ENCODE measurements at regions not wholly inside any gene's neighbourhood (a gene's known extent, or its start where the extent isn't known, plus 50 kb on each side); places are given as distances from the start of the nearest gene placed in this dataset.
A peak's percentile ranks its signal among the peaks of the same experiment; 100 is the strongest.
"Not testable (repeated sequence)": the region's sequence is repeated elsewhere in the genome, so short reads cannot be mapped to it uniquely, and the experiment has no call there.

- no peak overlapping the region for H3K18ac ChIP-seq (ENCODE audit: low read length)
- H3K27ac ChIP-seq (ENCODE audit: low read depth, low read length): no peak overlapping the region
- no peaks in the 10 kb centered on the region for H3K36me3 ChIP-seq (ENCODE audit: control insufficient read depth, insufficient read depth, low read length)
- H3K9ac ChIP-seq (ENCODE audit: low read length): no peak overlapping the region
- no peaks in the 10 kb centered on the region for H3K79me2 ChIP-seq (ENCODE audit: control insufficient read depth, insufficient read depth, low read length)
- no peak overlapping the region for H3K4me2 ChIP-seq (ENCODE audit: low read length)
- H3K4me3 ChIP-seq (ENCODE audit: low read length): no peak overlapping the region
- no peaks in the 10 kb centered on the region for H3K27me3 ChIP-seq (ENCODE audit: insufficient read depth, low read length, poor library complexity)
- no peaks in the 10 kb centered on the region for H3K4me1 ChIP-seq (ENCODE audit: control insufficient read depth, low read depth, low read length)
- no CpG with 5 or more reads among the region's 5 CpGs for WGBS (ENCODE audit: extremely low coverage, insufficient coverage, low lambda C conversion rate)
- no peak overlapping the region for H3K4ac ChIP-seq (ENCODE audit: low read depth, low read length)
- no peak overlapping the region for H2BK120ac ChIP-seq (ENCODE audit: low read depth, low read length)
- peak; percentile 1 for DNase-seq
- no peak overlapping the region for H3K23ac ChIP-seq (ENCODE audit: low read length)
- H2BK5ac ChIP-seq (ENCODE audit: low read length): no peak overlapping the region
- H4K5ac ChIP-seq (ENCODE audit: low read length): no peak overlapping the region
- no peak overlapping the region for H2AK5ac ChIP-seq (ENCODE audit: low read length)
- no peak overlapping the region for H3K56ac ChIP-seq (ENCODE audit: low read length)
- no peak overlapping the region for H4K8ac ChIP-seq (ENCODE audit: low read depth, low read length)
- no peaks in the 10 kb centered on the region for H3K79me1 ChIP-seq (ENCODE audit: low read length)
- no peak overlapping the region for H2BK15ac ChIP-seq (replicated peaks; ENCODE audit: low read depth)
Observed at GRCh38 chr5:101306391-101307137, 403.5 kb upstream of the ST8SIA4 start.

- no peak overlapping the region for H2BK120ac ChIP-seq (ENCODE audit: low read depth, low read length)
- H3K27me3 ChIP-seq (ENCODE audit: insufficient read depth, low read length, poor library complexity): no peaks in the 10 kb centered on the region
- H3K23ac ChIP-seq (ENCODE audit: low read length): no peak overlapping the region
- H3K4me2 ChIP-seq (ENCODE audit: low read length): no peak overlapping the region
- no peak overlapping the region for H2AK5ac ChIP-seq (ENCODE audit: low read length)
- no peak overlapping the region for H4K8ac ChIP-seq (ENCODE audit: low read depth, low read length)
- H4K5ac ChIP-seq (ENCODE audit: low read length): no peak overlapping the region
- no peak for DNase-seq
- no peak overlapping the region for H3K9ac ChIP-seq (ENCODE audit: low read length)
- H3K4me3 ChIP-seq (ENCODE audit: low read length): no peak overlapping the region
- H3K4ac ChIP-seq (ENCODE audit: low read depth, low read length): no peak overlapping the region
- no peak overlapping the region for H2BK15ac ChIP-seq (replicated peaks; ENCODE audit: low read depth)
- H3K36me3 ChIP-seq (ENCODE audit: control insufficient read depth, insufficient read depth, low read length): no peaks in the 10 kb centered on the region
- H3K18ac ChIP-seq (ENCODE audit: low read length): no peak overlapping the region
- no peak overlapping the region for H3K56ac ChIP-seq (ENCODE audit: low read length)
- H3K27ac ChIP-seq (ENCODE audit: low read depth, low read length): no peak overlapping the region
- H3K4me1 ChIP-seq (ENCODE audit: control insufficient read depth, low read depth, low read length): no peaks in the 10 kb centered on the region
- no peak overlapping the region for H2BK5ac ChIP-seq (ENCODE audit: low read length)
- no peaks in the 10 kb centered on the region for H3K79me2 ChIP-seq (ENCODE audit: control insufficient read depth, insufficient read depth, low read length)
- H3K79me1 ChIP-seq (ENCODE audit: low read length): no peaks in the 10 kb centered on the region
Observed at GRCh38 chr5:101296477-101296876, 393.4 kb upstream of the ST8SIA4 start.

GRCh38 chr5:101292199-101292598 is 389.1 kb upstream of the ST8SIA4 start:
- Histone ChIP-seq H2BK120ac (ENCODE audit: low read depth, low read length) (no peak overlapping the region), H3K4me2 (ENCODE audit: low read length) (no peak overlapping the region), H3K4ac (ENCODE audit: low read depth, low read length) (no peak overlapping the region), H3K56ac (ENCODE audit: low read length) (no peak overlapping the region), H3K79me1 (ENCODE audit: low read length) (no peaks in the 10 kb centered on the region), H3K36me3 (ENCODE audit: control insufficient read depth, insufficient read depth, low read length) (no peaks in the 10 kb centered on the region), H3K4me1 (ENCODE audit: control insufficient read depth, low read depth, low read length) (no peaks in the 10 kb centered on the region), H3K27me3 (ENCODE audit: insufficient read depth, low read length, poor library complexity) (no peaks in the 10 kb centered on the region), H4K8ac (ENCODE audit: low read depth, low read length) (no peak overlapping the region), H2BK5ac (ENCODE audit: low read length) (no peak overlapping the region), H3K23ac (ENCODE audit: low read length) (no peak overlapping the region), H2AK5ac (ENCODE audit: low read length) (no peak overlapping the region), H3K27ac (ENCODE audit: low read depth, low read length) (no peak overlapping the region), H2BK15ac (replicated peaks; ENCODE audit: low read depth) (no peak overlapping the region), H3K9ac (ENCODE audit: low read length) (no peak overlapping the region), H3K79me2 (ENCODE audit: control insufficient read depth, insufficient read depth, low read length) (no peaks in the 10 kb centered on the region), H3K18ac (ENCODE audit: low read length) (no peak overlapping the region), H3K4me3 (ENCODE audit: low read length) (no peak overlapping the region), H4K5ac (ENCODE audit: low read length) (no peak overlapping the region)
- DNase-seq: no peak
- no CpG with 5 or more reads among the region's 2 CpGs for WGBS (ENCODE audit: extremely low coverage, insufficient coverage, low lambda C conversion rate)

GRCh38 chr5:101290761-101291160 is 387.7 kb upstream of the ST8SIA4 start:
- not testable (repeated sequence) for H3K18ac ChIP-seq (ENCODE audit: low read length); H3K4ac ChIP-seq (ENCODE audit: low read depth, low read length); H2BK15ac ChIP-seq (replicated peaks; ENCODE audit: low read depth); H3K4me2 ChIP-seq (ENCODE audit: low read length); H3K23ac ChIP-seq (ENCODE audit: low read length); H3K4me3 ChIP-seq (ENCODE audit: low read length); H4K5ac ChIP-seq (ENCODE audit: low read length); H3K36me3 ChIP-seq (ENCODE audit: control insufficient read depth, insufficient read depth, low read length); H2BK120ac ChIP-seq (ENCODE audit: low read depth, low read length); H3K79me2 ChIP-seq (ENCODE audit: control insufficient read depth, insufficient read depth, low read length); H2AK5ac ChIP-seq (ENCODE audit: low read length); H3K27ac ChIP-seq (ENCODE audit: low read depth, low read length); H2BK5ac ChIP-seq (ENCODE audit: low read length); H3K4me1 ChIP-seq (ENCODE audit: control insufficient read depth, low read depth, low read length); DNase-seq; H3K9ac ChIP-seq (ENCODE audit: low read length); H3K79me1 ChIP-seq (ENCODE audit: low read length); H3K27me3 ChIP-seq (ENCODE audit: insufficient read depth, low read length, poor library complexity); H3K56ac ChIP-seq (ENCODE audit: low read length); H4K8ac ChIP-seq (ENCODE audit: low read depth, low read length)
- no CpG with 5 or more reads among the region's 1 CpG for WGBS (ENCODE audit: extremely low coverage, insufficient coverage, low lambda C conversion rate)

GRCh38 chr5:101288633-101289032 is 385.6 kb upstream of the ST8SIA4 start:
- no CpG with 5 or more reads among the region's 7 CpGs for WGBS (ENCODE audit: extremely low coverage, insufficient coverage, low lambda C conversion rate)
- no peak overlapping the region for H3K4me3 ChIP-seq (ENCODE audit: low read length)
- no peak overlapping the region for H2BK15ac ChIP-seq (replicated peaks; ENCODE audit: low read depth)
- no peaks in the 10 kb centered on the region for H3K79me2 ChIP-seq (ENCODE audit: control insufficient read depth, insufficient read depth, low read length)
- no peak overlapping the region for H3K56ac ChIP-seq (ENCODE audit: low read length)
- no peak overlapping the region for H3K4ac ChIP-seq (ENCODE audit: low read depth, low read length)
- no peaks in the 10 kb centered on the region for H3K27me3 ChIP-seq (ENCODE audit: insufficient read depth, low read length, poor library complexity)
- no peak overlapping the region for H3K4me2 ChIP-seq (ENCODE audit: low read length)
- H4K8ac ChIP-seq (ENCODE audit: low read depth, low read length): no peak overlapping the region
- H2BK120ac ChIP-seq (ENCODE audit: low read depth, low read length): no peak overlapping the region
- H3K4me1 ChIP-seq (ENCODE audit: control insufficient read depth, low read depth, low read length): no peaks in the 10 kb centered on the region
- no peaks in the 10 kb centered on the region for H3K36me3 ChIP-seq (ENCODE audit: control insufficient read depth, insufficient read depth, low read length)
- H2AK5ac ChIP-seq (ENCODE audit: low read length): no peak overlapping the region
- H2BK5ac ChIP-seq (ENCODE audit: low read length): no peak overlapping the region
- no peak for DNase-seq
- H3K27ac ChIP-seq (ENCODE audit: low read depth, low read length): no peak overlapping the region
- no peaks in the 10 kb centered on the region for H3K79me1 ChIP-seq (ENCODE audit: low read length)
- H4K5ac ChIP-seq (ENCODE audit: low read length): no peak overlapping the region
- H3K18ac ChIP-seq (ENCODE audit: low read length): no peak overlapping the region
- H3K9ac ChIP-seq (ENCODE audit: low read length): no peak overlapping the region
- no peak overlapping the region for H3K23ac ChIP-seq (ENCODE audit: low read length)

- no peaks in the 10 kb centered on the region for H3K4me1 ChIP-seq (ENCODE audit: control insufficient read depth, low read depth, low read length)
- no peak overlapping the region for H3K9ac ChIP-seq (ENCODE audit: low read length)
- H3K27me3 ChIP-seq (ENCODE audit: insufficient read depth, low read length, poor library complexity): no peaks in the 10 kb centered on the region
- DNase-seq: no peak
- no peak overlapping the region for H4K8ac ChIP-seq (ENCODE audit: low read depth, low read length)
- H3K79me2 ChIP-seq (ENCODE audit: control insufficient read depth, insufficient read depth, low read length): no peaks in the 10 kb centered on the region
- no peak overlapping the region for H2BK5ac ChIP-seq (ENCODE audit: low read length)
- H3K4me2 ChIP-seq (ENCODE audit: low read length): no peak overlapping the region
- no CpG with 5 or more reads among the region's 1 CpG for WGBS (ENCODE audit: extremely low coverage, insufficient coverage, low lambda C conversion rate)
- no peak overlapping the region for H2BK120ac ChIP-seq (ENCODE audit: low read depth, low read length)
- H3K79me1 ChIP-seq (ENCODE audit: low read length): no peaks in the 10 kb centered on the region
- H3K4me3 ChIP-seq (ENCODE audit: low read length): no peak overlapping the region
- H3K18ac ChIP-seq (ENCODE audit: low read length): no peak overlapping the region
- no peak overlapping the region for H2AK5ac ChIP-seq (ENCODE audit: low read length)
- H3K27ac ChIP-seq (ENCODE audit: low read depth, low read length): no peak overlapping the region
- no peak overlapping the region for H4K5ac ChIP-seq (ENCODE audit: low read length)
- no peak overlapping the region for H3K23ac ChIP-seq (ENCODE audit: low read length)
- H3K56ac ChIP-seq (ENCODE audit: low read length): no peak overlapping the region
- H3K4ac ChIP-seq (ENCODE audit: low read depth, low read length): no peak overlapping the region
- H3K36me3 ChIP-seq (ENCODE audit: control insufficient read depth, insufficient read depth, low read length): no peaks in the 10 kb centered on the region
- no peak overlapping the region for H2BK15ac ChIP-seq (replicated peaks; ENCODE audit: low read depth)
Observed at GRCh38 chr5:101284736-101285375, 381.8 kb upstream of the ST8SIA4 start.

All from mesendoderm (in vitro differentiated cells).